HCT116 (cell line): ENCODE measurements at regions not wholly inside any gene's neighbourhood (a gene's known extent, or its start where the extent isn't known, plus 50 kb on each side); places are given as distances from the start of the nearest gene placed in this dataset.

Source experiments
- CTCF ChIP-seq, 3 experiments: fragments of 200-600 bp in 1 of 3; sonication (generic) in 1 of 3; IDR thresholded peaks in 2 of 3; conservative IDR thresholded peaks in 1 of 3; 2 replicates each; pipeline ENCODE4 v1.5.1; 2012 to 2017; ENCODE audit warnings: low read depth in 2 of 3, low read length in 2 of 3, antibody characterized with exemption in 1 of 3, borderline replicate concordance in 1 of 3, control low read depth in 1 of 3, mild to moderate bottlenecking in 1 of 3, mixed read lengths in 1 of 3, mixed run types in 1 of 3, moderate library complexity in 1 of 3; ENCODE audit not compliant: insufficient read depth in 1 of 3
- POLR2AphosphoS5 ChIP-seq: IDR thresholded peaks from 2 replicates; pipeline ENCODE4 v1.6.1; 2011; ENCODE audit warnings: mild to moderate bottlenecking, low read depth, low read length, moderate library complexity
- SP1 ChIP-seq: IDR thresholded peaks from 2 replicates; pipeline ENCODE4 v1.6.1; 2012; ENCODE audit warnings: low read depth
- TCF7L2 ChIP-seq: IDR thresholded peaks from 2 replicates; pipeline ENCODE4 v1.7.0; 2011; ENCODE audit warnings: borderline replicate concordance, inconsistent platforms; ENCODE audit not compliant: insufficient read depth, insufficient read length; ENCODE audit errors: extremely low read depth

- TF ChIP-seq CTCF (IDR thresholded peaks at IDR 0.05 in 2 of 3, conservative IDR thresholded peaks at IDR 0.05 in 1 of 3; ENCODE audit: borderline replicate concordance in 1 of 3, insufficient read depth in 1 of 3, low read depth in 2 of 3, low read length in 2 of 3) = no peak
- no peak for TF ChIP-seq SP1
- no peak for TF ChIP-seq POLR2AphosphoS5
- TF ChIP-seq TCF7L2 = no peak
Observed at GRCh38 chr4:26199596-26199995, 121.2 kb upstream of the RBPJ start.
